ENCODE measurements at regions not wholly inside any gene's neighbourhood (a gene's known extent, or its start where the extent isn't known, plus 50 kb on each side); places are given as distances from the start of the nearest gene placed in this dataset.

- Histone ChIP-seq H3K9ac (replicated peaks; ENCODE audit: extremely low read depth, insufficient read depth, low read length) (no peak overlapping the region), H3K79me2 (ENCODE audit: control insufficient read depth, insufficient read depth, low read length) (no peaks in the 10 kb centered on the region), H3K4me2 (ENCODE audit: insufficient read depth, low read length) (no peak overlapping the region), H3K9me3 (replicated peaks; ENCODE audit: control insufficient read depth, insufficient read depth, low read length) (no peaks in the 10 kb centered on the region), H3K4me1 (ENCODE audit: control insufficient read depth, extremely low read depth, insufficient read depth, low read length) (no peaks in the 10 kb centered on the region), H3K9me1 (replicated peaks; ENCODE audit: control insufficient read depth, extremely low read depth, insufficient read depth, low read length) (no peaks in the 10 kb centered on the region), H3K27ac (ENCODE audit: insufficient read depth, low read depth, low read length) (no peak overlapping the region), H3K36me3 (ENCODE audit: control insufficient read depth in 2 of 2, extremely low read depth in 1 of 2, insufficient read depth in 2 of 2, low read length in 2 of 2) (no peaks in the 10 kb centered on the region), H4K20me1 (replicated peaks; ENCODE audit: control insufficient read depth, extremely low read depth, insufficient read depth, low read length) (no peaks in the 10 kb centered on the region), H2AFZ (ENCODE audit: low read depth, low read length) (no peak overlapping the region), H3K27me3 (ENCODE audit: control insufficient read depth in 2 of 2, insufficient read depth in 2 of 2, low read length in 2 of 2) (no peaks in the 10 kb centered on the region), H3K4me3 (replicated peaks in 1 of 3; ENCODE audit: insufficient read depth in 1 of 3, low read depth in 1 of 3, low read length in 3 of 3) (no peak overlapping the region)
- no peak for FAIRE-seq
- no TSS peak for BruUV-seq (replicated peaks)
- intact Hi-C loops (cut with micrococcal nuclease) (no loop called here), dilution Hi-C loops (cut with MboI; ENCODE audit: extremely low pct_ligation_motif_present, low sequenced_read_pairs) (no loop called here)
- POLR2A ChIA-PET, result no interaction called here
- CTCF ChIA-PET, result no interaction called here
- TF ChIP-seq EZH2 (IDR thresholded peaks at IDR 0.05; ENCODE audit: borderline replicate concordance, low read depth, low read length, severe bottlenecking), result no peak
- no peak for DNase-seq (ENCODE audit: low read depth, low spot score)
Measured at GRCh38 chrX:17931855-17932254, 70.8 kb upstream of the RAI2 start.

GRCh38 chrX:17930850-17931249 is 69.8 kb upstream of the RAI2 start:
- no peaks in the 10 kb centered on the region for H3K36me3 ChIP-seq (ENCODE audit: control insufficient read depth in 2 of 2, extremely low read depth in 1 of 2, insufficient read depth in 2 of 2, low read length in 2 of 2)
- H3K27ac ChIP-seq (ENCODE audit: insufficient read depth, low read depth, low read length), result no peak overlapping the region
- DNase-seq (ENCODE audit: low read depth, low spot score) (no peak), FAIRE-seq (no peak)
- dilution Hi-C loops (cut with MboI; ENCODE audit: extremely low pct_ligation_motif_present, low sequenced_read_pairs) (no loop called here), intact Hi-C loops (cut with micrococcal nuclease) (no loop called here)
- ChIA-PET POLR2A (no interaction called here), CTCF (no interaction called here)
- H4K20me1 ChIP-seq (replicated peaks; ENCODE audit: control insufficient read depth, extremely low read depth, insufficient read depth, low read length), result no peaks in the 10 kb centered on the region
- no peak for TF ChIP-seq POLR2AphosphoS5 (IDR thresholded peaks at IDR 0.05; ENCODE audit: insufficient read depth, low read depth, low read length)
- no peak for TF ChIP-seq GATA2 (IDR thresholded peaks at IDR 0.05; ENCODE audit: insufficient read depth, insufficient read length, low read depth, low read length)
- no TSS peak for BruUV-seq (replicated peaks)
- no peak overlapping the region for H3K9ac ChIP-seq (replicated peaks; ENCODE audit: extremely low read depth, insufficient read depth, low read length)
- H3K9me1 ChIP-seq (replicated peaks; ENCODE audit: control insufficient read depth, extremely low read depth, insufficient read depth, low read length), result no peaks in the 10 kb centered on the region
- H3K79me2 ChIP-seq (ENCODE audit: control insufficient read depth, insufficient read depth, low read length), result no peaks in the 10 kb centered on the region
- H3K4me3 ChIP-seq (replicated peaks in 1 of 3; ENCODE audit: insufficient read depth in 1 of 3, low read depth in 1 of 3, low read length in 3 of 3), result no peak overlapping the region
- no peaks in the 10 kb centered on the region for H3K27me3 ChIP-seq (ENCODE audit: control insufficient read depth in 2 of 2, insufficient read depth in 2 of 2, low read length in 2 of 2)
- no peaks in the 10 kb centered on the region for H3K4me1 ChIP-seq (ENCODE audit: control insufficient read depth, extremely low read depth, insufficient read depth, low read length)
- H2AFZ ChIP-seq (ENCODE audit: low read depth, low read length), result no peak overlapping the region
- H3K9me3 ChIP-seq (replicated peaks; ENCODE audit: control insufficient read depth, insufficient read depth, low read length), result no peaks in the 10 kb centered on the region
- no peak overlapping the region for H3K4me2 ChIP-seq (ENCODE audit: insufficient read depth, low read length)

Data from endothelial cell of umbilical vein (primary cell).